B cell (primary cell): ENCODE measurements at regions not wholly inside any gene's neighbourhood (a gene's known extent, or its start where the extent isn't known, plus 50 kb on each side); places are given as distances from the start of the nearest gene placed in this dataset.

Experiments
- CTCF ChIP-seq: fragments of 200-600 bp; IDR thresholded peaks from one replicate; pipeline ENCODE4 v1.8.0; 2022; ENCODE audit warnings: antibody characterized with exemption, mild to moderate bottlenecking
- EZH2 ChIP-seq: IDR thresholded peaks from 2 replicates; pipeline ENCODE4 v1.6.1; 2012; ENCODE audit warnings: borderline replicate concordance, low read depth, mild to moderate bottlenecking, moderate library complexity, low read length; ENCODE audit not compliant: insufficient read depth, poor library complexity, severe bottlenecking

GRCh38 chr12:131353826-131354225, 357.1 kb upstream of the SFSWAP start:
- TF ChIP-seq EZH2: no peak
- no peak for TF ChIP-seq CTCF
